HG02885 (cell line): ENCODE measurements at regions not wholly inside any gene's neighbourhood (a gene's known extent, or its start where the extent isn't known, plus 50 kb on each side); places are given as distances from the start of the nearest gene placed in this dataset.
"Not testable (repeated sequence)": the region's sequence is repeated elsewhere in the genome, so short reads cannot be mapped to it uniquely, and the experiment has no call there.

Experiments
- ATAC-seq: cut with Tn5 transposase; IDR thresholded peaks from one replicate; pipeline ENCODE4 v1.9.1; 2021; ENCODE audit warnings: mild to moderate bottlenecking; ENCODE audit not compliant: unreplicated experiment, poor library complexity

DNA sequence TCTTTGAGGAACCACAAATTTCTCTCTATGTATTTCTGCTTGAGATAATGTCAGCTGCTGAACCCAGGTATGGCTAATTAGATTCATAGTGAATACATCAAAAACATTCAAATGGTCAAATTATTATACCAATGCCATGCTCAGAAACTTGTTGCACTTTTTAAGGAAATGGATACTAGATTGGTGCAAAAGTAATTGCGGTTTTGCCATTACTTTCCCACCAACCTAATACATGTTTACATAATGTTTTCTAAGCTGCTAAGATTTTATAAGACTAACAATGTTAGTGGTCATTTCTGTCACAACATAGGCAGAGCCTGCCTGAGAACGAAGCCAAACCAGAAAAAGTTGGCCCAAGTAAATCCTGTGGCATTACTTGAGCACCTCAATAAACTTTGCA is 568.2 kb upstream of the LRATD1 start:
- ATAC-seq: no peak

DNA sequence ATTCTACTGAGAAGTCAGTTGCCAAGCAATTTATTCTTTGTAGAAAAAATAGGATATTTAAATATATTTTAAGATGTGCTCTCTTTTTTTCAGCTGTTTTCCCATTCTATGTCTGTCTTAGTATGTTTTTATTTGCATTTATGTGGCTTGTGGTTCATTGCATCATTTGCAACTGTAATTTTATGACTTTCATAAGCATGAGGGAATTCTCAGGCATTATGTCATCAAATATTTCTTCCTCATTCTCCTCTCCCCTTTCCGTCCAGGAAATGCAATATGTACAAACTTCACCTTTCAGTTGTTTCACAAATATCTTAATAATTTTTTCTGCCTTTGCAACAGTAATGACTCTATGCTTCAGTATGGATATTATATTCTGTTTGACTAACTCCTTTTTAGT is 560.2 kb upstream of the LRATD1 start:
- no peak for ATAC-seq

DNA sequence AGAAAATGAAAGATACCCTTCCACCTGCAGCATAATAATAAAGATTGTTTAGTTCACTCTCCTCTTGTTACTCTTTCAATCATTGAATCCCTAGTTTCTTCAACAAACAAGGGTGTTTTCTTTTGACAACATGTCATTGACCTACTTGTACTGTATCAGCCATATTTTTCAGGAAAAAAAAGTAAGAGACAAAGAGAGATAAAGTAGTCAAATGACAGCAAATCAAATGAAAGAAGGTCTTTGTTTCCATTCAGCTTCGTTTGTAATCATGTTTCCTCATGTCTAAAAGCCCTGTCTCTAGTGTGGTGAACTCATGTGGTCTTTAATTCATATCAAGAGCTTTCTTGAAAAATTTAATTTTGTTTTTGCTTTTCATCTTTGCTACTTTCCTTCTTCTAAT is 557.8 kb upstream of the LRATD1 start:
- no peak for ATAC-seq

DNA sequence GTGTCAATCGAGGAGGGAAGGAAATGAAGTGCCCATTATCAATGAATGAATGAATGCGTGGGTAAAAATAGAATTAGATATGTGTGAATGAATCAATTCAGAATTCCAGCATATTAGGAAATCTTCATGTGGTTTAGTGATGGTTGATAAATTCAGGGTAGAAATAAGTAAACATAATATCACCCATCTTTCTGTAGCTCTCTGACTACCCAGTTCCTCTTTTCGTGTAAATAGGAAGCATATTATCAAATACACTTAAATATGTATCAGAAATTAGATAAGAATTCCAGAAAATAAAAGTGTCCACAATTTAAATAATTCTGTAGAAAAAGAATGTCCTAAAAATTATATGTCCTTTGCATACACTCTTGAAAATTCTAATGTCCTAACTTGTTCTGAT is 552.9 kb upstream of the LRATD1 start:
- ATAC-seq: no peak

DNA sequence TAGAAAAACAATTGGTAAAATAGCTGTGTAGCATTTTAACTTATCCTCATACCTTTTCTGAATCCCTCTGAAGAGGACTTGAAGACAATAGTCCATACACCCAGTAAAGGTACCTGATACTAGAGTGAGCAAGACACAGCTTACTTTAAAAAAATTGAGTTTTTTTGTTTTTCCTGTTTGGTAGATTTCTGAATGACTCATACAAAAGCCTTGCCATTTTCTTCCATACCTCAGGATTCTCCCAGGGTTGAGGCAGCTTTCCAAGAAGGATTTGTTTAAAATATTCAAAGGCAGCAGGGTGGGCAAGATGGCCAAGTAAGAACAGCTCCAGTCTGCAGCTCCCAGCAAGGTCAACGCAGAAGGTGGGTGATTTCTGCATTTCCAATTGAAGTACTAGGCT is 551.0 kb upstream of the LRATD1 start:
- no peak for ATAC-seq

DNA sequence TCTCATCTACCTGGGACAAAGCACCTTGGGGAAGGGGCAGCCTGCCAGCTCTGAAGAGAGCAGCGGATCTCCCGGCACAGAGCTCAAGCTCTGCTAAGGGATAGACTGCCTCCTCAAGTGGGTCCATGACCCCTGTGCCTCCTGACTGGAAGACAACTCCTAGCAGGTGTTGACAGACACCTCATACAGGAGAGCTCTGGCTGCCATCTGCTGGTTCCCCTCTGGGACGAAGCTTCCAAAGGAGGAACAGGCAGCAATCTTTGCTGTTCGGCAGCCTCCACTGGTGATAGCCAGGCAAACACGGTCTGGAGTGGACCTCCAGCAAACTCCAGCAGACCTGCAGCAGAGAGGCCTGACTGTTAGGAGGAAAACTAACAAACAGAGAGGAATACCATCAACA is 549.9 kb upstream of the LRATD1 start:
- ATAC-seq: no peak

DNA sequence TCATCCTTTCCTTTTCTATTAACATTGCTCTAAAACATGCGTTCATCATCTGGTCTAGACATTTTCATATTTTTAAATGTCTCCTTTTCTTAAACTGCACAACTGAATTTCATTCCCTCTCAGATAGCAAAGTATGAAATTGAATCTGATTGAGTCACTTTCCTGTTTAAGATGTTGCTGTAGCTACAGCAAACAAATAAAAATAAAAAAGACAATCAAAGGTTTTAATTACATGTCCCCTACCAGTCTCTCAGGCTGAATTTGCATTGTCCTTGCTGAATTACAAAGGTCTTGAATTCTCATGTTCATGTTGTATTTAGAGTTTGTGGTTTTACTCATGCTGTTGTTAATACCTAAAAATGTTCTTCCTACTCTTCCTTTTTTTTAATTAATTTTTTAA is 537.9 kb upstream of the LRATD1 start:
- ATAC-seq: no peak

DNA sequence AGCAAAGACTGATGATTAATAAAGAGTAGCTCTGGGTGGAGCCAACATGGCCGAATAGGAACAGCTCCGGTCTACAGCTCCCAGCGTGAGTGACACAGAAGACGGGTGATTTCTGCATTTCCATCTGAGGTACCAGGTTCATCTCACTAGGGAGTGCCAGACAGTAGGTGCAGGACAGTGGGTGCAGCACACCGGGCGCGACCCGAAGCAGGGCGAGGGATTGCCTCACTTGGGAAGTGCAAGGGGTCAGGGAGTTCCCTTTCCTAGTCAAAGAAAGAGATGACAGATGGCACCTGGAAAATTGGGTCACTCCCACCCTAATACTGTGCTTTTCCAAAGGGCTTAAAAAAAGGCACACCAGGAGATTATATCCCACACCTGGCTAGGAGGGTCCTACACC is 533.4 kb upstream of the LRATD1 start:
- not testable (repeated sequence) for ATAC-seq

DNA sequence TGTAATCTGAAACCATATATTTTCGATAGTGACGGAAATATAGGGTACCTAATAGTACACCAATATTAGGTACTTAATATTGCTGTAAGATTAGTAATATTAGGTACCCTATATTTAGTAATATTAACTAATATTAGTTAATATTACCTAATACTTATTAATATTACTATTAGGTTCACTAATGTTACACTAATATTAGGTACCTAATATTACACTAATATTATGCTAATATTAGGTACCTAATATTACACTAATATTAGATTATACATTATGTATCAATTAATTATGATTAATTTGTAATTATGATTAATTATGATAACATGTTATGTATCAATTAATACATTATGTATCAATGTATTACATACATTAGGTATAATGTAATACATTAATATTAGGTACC is 518.2 kb upstream of the LRATD1 start:
- ATAC-seq: no peak

DNA sequence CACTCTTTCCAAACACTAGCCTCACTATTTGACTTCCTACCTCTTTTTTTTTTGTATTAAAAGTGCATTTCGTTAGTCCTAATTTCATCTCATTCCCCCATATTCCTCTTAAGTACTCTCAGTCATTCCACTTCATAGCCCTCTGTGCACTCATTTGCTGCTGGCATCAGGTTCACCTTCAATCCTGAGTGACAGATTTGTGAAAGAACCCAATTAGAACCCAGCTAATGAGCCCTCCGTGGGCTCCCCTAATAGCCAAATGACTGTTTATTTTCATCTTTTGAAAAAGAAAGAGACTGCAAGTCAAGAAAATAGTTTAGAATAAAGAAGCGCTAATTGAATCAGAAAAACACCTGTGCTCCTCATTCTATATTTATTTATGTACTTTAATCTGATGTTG is 512.1 kb upstream of the LRATD1 start:
- ATAC-seq: no peak

DNA sequence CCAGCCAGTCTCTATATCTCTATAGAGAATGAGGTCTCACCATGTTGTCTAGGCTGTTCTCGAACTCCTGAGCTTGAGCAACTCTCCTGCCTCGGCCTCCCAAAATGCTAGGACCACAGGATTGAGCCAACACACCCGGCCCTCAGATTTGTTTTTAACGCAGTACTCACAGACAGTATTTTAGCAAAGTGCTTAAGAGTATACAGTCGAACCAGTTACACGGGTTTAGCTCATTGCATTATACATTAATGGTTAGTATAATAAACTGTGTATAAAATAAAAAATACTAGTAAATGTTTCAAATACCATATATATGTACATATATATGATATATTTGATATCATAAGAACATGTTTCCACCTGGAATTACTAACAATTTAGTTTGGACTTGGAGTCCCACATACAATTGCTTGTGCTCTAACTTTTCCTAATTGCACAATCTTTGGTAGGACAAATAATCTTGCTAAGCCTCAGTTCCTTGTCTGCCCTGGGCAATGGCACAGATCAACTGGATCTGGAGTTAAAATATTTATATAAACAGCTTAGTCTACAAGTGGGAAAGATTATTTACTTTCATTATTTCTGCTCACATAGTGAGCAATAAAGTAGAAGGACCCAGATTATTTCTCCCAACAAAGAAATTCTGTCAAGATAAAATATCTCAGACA is 508.9 kb upstream of the LRATD1 start:
- ATAC-seq: no peak

DNA sequence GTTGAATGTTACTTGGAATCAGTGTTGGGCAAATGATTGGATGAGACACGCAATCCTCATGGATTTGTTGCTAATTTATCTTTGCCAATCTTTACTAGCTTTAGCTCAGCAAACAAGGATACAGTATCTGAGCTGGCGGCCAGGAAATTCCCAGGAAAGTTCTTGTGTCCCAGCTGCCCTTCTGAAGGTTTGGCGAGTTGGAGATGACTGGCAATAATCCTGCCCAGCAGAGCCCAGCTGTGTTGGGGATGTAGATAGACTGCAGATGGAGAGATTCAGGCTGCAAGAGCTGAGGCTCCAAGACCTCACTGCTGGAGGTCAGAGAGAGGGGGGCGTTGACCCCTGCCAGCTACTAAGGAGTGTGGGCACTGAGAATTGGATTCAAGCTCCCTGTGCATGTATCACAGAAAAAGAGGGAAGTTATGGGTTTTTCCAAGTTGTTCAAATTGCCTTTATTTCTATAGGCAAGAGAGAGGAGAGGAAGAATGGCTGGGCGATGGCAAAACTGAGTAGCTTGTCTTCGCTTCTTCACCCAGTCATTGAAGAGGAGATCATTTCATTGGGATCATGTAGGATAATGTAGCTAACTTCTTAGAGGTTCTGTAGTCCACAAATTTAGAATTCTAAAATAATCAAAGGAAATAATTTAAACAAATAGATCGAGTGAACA is 506.8 kb upstream of the LRATD1 start:
- ATAC-seq: no peak

DNA sequence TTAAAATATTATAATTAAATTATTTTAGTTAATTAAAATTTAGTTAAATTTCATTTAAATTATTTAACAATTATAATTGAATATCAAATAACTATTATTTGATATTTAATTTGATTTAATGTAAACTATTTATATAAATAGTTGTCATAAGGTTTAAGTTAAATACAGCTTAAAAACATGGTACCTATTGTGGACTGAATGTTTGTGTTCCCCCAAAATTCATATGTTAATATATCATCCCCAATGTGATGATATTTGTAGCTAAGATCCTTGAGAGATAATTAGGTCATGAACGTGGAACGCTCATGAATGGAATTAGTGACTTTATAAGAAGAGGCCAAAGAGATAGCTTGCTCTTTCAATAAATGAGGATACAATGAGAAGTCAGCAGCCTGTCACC is 505.7 kb upstream of the LRATD1 start:
- ATAC-seq: no peak

DNA sequence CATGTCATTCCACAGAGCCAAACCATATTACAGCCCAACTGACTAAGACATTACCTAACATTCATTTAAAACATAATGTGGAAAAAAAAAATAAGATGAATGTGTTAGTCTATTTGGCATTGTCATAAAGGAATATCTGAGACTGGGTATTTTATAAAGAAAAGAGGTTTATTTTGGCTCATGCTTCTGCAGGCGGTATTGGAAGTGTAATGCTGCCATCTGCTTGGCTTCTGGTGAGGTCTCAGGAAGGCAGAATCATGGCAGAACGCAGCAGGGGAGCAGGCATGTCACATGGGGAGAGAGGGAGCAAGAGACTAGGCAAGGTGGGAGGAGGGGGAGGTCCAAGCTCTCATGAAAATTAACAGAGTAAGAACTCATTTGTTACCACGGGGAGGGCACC is 504.8 kb upstream of the LRATD1 start:
- ATAC-seq: no peak

DNA sequence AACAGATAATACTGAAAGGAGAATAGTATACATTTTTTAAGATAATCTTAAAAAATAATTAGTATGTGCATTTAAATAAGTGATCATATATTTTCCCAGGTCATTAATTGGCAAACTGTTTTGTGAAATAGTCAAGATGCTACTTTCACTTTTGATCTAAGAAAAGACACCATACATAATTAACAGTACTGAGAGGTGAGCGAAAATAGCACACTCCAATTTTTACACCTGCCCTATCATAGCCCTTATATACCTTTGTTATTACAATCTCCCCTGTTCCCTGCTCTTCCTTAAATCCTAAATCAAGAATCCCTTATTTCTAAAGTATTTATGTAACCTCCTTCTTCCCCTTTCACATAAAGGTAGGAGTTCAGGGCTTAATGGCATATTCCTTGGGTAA is 500.1 kb upstream of the LRATD1 start:
- no peak for ATAC-seq

DNA sequence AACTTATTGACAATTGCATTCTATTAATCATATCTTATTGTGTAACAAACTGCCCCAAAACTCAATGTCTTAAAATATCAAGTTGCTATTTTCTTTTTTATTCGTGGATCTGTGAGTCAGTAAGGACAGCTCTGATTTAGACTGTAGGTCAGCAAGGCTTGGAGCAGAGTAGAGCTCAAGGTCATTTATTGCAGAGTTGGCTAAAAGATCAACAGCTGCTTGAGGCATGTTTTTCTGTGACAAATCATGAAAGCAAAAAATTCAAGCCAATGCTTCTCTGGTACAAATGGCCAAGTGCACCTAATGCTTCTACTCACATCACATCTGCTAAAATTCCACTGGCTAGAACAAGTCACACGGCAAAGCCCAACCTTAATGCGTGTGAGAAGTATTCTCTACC is 497.7 kb upstream of the LRATD1 start:
- no peak for ATAC-seq

DNA sequence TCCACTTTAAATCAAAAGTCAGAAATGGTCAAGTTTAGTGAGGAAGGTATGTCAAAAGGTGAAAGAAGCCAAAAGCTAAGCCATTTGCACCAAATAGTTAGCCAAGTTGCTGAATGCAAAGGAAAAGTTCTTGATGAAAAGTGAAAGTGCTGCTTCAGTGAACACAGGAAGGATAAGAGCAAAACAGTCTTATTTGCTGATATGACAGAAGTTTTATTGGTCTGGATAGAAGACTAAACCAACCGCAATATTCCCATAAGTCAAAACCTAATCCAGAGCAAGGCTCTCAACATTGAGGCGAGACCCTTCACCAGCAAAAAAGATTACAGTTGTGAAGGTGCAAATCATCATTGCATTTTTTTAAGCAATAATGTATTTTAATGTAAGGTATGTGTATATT is 496.5 kb upstream of the LRATD1 start:
- no peak for ATAC-seq

DNA sequence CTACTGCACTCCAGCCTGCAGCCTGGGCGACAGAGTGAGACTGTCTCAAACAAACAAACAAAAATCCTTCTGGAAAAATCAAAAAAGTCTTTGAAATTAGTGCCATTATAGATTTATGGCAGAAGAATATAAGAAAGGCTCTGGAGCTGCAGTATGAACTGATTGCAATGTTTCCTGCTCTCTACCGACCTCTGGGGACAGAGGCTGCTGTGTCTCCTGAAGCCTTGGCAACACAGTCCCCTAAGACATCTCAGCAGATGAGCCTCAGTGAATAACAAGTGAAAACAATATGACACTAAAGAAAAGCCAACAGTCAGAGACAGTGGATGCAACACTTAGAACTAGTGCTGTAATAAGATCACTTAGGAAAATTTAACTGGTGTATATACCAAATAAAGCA is 494.9 kb upstream of the LRATD1 start:
- no peak for ATAC-seq

DNA sequence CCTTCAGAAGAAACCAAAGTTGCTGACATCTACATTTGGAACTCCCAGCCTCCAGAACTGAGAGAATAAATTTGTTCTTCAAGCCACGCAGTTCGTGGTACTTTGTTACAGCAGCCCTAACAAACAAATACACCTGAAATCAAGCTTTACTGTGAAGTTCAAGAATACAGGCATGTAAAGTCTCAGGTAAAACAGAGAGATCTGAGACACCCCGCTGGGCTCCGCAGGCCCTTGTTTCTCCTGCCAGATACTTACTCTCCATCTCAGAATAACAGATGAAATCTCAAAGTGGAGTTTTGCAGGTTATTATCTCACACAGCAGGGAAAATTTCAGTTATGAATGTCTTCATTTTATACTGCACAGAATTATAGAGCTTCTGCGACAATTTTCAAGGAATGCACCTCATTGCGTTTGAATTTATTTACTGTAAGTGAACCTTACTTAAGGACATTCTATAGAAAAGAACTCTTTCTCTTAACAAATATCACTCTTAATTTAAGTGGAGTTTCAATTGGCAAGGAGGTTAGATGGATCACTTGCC is 492.4 kb upstream of the LRATD1 start:
- no peak for ATAC-seq

DNA sequence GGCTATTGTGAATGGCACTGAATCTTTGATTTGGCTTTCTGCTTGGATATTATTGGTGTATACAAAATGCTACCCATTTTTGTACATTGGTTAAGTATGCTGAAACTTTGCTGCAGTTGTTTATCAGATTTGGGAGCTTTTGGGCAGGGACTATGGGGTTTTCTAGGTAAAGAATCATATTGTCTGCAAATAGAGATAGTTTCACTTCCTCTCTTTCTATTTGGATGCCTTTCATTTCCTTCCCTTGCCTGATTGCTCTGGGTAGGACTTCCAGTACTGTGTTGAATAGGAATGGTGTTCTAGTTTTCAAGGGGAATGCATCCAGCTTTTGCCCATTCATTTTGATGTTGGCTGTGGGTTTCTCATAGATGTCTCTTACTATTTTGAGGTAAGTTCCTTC is 489.1 kb upstream of the LRATD1 start:
- peak; percentile 65 for ATAC-seq

DNA sequence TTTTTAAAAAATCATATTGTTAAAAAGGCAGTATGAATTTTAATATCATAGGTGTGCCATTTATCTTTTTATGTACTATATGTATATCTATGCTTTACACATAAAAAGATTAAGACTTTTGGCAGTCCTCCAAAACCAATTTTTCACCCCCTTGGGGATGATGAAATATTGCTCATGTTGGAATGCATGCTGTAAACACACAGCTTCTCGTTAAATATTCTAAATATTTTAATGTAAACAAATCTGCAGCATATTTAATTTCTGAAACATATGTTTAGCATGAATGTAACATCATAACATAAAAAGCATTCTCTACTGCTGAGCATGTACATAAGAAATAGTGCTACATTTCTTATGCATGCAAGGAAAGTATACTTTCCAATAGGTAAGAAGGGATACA is 484.3 kb upstream of the LRATD1 start:
- no peak for ATAC-seq

DNA sequence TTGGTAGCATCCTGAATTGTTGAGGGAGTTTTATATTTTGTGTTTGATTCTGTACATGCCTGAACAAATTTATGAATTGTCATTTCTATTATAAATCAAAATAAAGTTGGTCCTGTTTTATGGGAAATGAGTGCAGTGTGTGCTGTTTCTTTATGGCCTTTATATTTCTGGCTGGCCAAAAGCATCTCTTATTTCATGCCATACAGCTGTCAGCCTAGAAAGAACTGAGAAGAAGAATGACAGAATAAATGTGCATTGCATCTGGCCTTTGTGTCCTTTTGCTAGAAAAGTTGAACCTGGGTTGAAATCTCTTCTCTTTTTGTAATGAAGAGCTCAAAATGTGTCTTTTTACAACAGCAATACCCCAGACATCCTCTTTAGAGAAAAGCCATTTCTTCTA is 474.7 kb upstream of the LRATD1 start:
- no peak for ATAC-seq
